Renal cortical epithelial cell (primary cell): ENCODE measurements at regions not wholly inside any gene's neighbourhood (a gene's known extent, or its start where the extent isn't known, plus 50 kb on each side); places are given as distances from the start of the nearest gene placed in this dataset.
A peak's percentile ranks its signal among the peaks of the same experiment; 100 is the strongest.

Experiments used
- DNase-seq: peaks from one replicate; pipeline ENCODE4 v3.0.0-alpha.2; 2011; ENCODE audit warnings: low read depth

GRCh38 chr7:155202106-155202871, 95.4 kb upstream of the INSIG1 start:
- no peak for DNase-seq

DNA sequence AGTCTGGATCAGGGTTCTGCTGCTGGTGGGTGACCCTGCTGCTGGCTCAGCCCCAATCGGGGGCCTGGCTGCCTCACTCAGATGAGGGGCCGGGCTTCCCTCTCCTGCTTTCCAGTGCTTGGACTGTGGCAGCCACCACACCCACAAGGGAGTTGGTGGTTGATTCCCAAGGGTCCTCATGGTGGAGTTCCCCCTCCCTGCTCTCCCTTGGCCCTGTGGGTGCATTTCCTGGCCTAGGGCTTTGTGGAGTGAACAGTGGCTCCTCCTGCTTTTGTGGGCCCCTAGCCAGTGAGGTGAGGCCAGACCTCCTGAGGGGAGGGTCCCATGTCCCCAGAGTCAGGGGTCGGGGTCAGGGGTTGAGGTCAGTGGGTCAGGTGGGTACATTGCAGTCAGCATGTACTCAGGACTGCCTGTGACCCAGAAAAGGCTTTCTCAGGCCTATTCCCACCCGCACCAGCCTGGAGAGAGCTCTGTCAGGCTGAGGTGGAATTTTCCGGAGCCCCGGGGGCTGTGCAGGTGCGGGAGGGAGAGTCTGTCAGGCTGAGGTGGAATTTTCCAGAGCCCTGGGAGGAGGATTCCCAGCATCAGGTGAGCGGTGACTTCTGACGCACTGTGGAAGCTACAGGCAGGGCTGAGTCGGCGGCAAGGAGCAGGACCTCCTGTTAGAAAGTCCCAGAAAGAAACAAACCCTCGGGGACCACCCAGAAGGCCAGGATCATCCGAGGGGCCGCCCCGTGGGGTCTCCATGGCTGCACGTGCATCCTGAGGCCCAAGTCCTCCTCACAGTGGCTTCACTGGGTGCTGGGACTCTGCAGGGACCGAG, 94.4 kb upstream of the INSIG1 start:
- DNase-seq, result peak; percentile 58

DNA sequence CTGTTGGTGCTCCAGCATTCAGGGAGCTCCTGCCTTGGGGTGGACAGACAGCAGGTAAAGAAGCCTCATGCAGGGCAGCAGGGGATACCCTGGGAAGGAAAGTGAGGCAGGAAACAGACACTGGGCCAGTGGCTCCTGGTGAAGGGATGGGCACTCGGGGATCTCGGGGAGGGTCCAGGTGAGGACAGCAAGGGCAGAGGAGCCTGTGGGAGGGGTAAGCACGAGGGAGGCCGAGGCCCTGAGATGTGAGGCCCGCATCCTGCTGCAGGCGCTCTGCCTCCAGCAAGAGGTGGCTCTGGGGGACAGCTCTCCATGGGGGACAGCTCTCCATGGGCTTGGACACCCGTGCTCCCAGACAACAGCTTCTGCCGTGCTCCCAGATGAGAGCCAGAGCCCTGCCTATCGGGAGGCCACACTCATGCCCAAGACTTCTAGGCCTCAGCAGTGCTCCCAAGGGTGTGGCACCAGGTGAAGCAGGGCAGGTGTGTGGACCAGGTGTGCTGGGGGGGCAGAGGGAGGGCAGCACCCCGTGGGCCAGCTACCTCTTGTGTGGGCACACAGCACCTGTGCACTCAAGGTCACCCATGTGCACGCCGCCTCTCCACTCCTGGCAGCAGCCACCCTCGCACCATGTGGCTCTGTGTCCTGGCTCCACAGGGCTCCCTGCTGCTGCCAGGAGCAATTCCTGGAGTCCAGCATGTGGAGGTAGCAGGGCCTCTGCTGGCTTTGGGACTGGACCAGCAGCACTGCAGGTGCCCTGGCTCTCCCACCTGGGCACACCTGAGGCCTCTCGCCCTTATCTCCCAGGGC, 93.6 kb upstream of the INSIG1 start:
- DNase-seq, result no peak

- peak; percentile 54 for DNase-seq
These were observed 92.8 kb upstream of the INSIG1 start for GRCh38 chr7:155204744-155205367.

DNA sequence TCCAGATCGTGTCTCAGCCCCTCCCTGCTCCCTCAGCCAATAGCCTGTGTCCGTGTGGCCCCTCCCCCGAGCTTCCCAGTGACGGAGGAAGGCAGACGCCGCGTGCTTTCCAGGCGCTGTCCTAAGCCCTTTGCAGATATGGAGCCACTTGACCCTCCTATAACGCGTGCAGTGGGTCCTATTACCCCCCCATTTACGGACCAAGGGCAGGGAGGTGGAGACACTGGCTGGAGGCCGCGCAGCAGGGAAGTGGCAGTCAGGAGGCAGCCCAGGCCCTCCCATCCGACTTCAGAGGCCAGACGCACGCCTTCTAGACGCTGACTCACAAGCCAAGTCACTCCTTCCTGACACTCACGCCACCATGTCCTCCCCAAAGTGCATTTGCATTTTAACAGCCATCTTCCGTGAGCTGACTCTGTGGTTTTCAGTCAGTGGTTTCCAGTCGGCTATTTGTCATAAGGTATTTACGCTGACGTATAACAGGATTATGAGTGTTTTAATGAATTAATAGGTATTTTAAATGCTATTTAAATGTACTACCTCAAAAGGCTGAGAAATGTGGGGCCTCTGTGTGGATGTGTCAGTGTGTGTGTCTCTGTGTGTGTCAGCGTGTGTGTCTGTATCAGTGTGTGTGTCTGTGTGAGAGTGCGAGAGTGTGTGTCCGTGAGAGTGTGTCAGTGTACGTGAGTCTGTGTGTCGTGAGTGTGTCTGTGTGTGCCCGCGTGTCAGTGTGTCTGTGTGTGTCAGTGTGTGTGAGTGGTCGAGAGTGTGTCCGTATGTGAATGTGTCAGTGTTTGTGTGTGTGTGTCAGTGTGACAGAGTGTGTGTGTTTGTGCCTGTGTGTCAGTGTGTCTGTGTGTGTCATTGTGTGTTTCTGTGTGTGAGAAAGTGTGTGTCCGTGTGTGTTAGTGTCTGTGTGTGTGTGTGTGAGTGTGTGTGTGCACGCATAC, 92.0 kb upstream of the INSIG1 start:
- DNase-seq, result peak; percentile 99

- DNase-seq, result peak; percentile 86
These were observed 91.2 kb upstream of the INSIG1 start for GRCh38 chr7:155206318-155207020.

- no peak for DNase-seq
These were observed 90.2 kb upstream of the INSIG1 start for GRCh38 chr7:155207326-155208002.

- peak; percentile 68 for DNase-seq
These were observed 88.8 kb upstream of the INSIG1 start for GRCh38 chr7:155208681-155209477.

- DNase-seq, result no peak
These were observed 88.0 kb upstream of the INSIG1 start for GRCh38 chr7:155209478-155210319.

- no peak for DNase-seq
These were observed 87.3 kb upstream of the INSIG1 start for GRCh38 chr7:155210356-155210755.

DNA sequence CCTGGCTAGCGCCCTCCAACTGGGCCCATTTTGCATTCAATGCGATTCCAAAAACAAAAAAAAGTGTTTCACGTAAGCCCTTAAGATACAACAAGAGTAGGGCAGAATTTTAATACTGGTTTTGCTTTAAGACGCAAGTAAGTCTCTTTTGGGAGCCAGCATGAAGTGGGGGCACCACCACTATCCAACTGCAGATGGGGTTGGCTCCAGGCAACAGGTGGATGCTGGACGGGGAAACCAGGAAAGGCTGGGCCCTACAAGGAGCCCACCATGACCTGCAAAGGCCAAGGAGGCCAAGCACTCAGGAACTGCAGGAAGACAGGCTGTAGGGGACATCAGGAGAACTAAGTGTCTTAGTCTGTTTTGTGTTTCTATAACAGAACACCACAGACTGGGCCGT, 86.5 kb upstream of the INSIG1 start:
- DNase-seq, result no peak

DNA sequence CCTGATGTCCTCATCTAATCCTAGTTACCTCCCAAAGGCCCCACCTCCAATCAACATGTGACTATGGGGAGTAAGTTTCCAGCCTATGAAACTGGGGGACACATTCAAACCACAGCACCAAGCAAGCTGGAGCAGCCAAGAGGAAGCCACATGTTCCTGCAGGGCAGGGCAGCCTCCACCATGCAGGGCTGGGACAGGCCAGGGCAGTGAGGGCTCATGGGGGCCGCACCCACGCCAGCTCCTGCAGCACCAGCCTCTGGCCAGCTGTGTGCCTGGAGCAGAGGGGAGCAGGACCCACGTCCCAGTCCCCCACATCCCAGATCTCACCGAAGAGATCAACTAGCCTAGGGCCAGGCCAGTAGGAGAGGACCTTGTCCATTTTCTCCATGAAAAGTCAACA, 85.9 kb upstream of the INSIG1 start:
- no peak for DNase-seq

GRCh38 chr7:155212301-155213015, 85.2 kb upstream of the INSIG1 start:
- no peak for DNase-seq

DNA sequence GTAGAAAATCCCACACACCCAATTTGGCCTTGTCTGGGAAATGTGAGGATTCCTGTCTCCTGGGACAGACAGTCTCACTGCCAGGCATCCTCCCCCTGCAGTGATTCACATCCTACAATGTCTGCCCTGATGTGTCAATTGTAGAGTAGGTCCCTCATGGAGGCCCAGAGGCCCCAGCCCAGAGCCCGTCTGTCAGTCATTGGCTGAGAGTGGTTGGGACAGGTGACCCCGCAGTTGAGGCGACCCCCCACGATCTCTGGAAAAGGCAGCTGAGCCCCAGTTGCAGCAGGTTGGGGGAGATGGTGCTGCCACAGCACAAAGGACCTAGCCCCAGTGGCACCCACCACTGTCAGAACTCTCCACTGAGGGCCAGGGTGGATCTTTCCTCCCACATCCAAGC, 84.3 kb upstream of the INSIG1 start:
- no peak for DNase-seq

GRCh38 chr7:155213955-155214740, 83.5 kb upstream of the INSIG1 start:
- DNase-seq, result no peak
